ENCODE measurements at regions not wholly inside any gene's neighbourhood (a gene's known extent, or its start where the extent isn't known, plus 50 kb on each side); places are given as distances from the start of the nearest gene placed in this dataset.

GRCh38 chr5:2249442-2249841 is 366.7 kb upstream of the IRX4 start:
- no peaks in the 10 kb centered on the region for H3K9me3 ChIP-seq (replicated peaks; ENCODE audit: insufficient read depth, low read length)
- no peak overlapping the region for H2AFZ ChIP-seq (ENCODE audit: low read length)
- no peak overlapping the region for H3K27ac ChIP-seq (ENCODE audit: low read length)
- H3K4me3 ChIP-seq (ENCODE audit: low read length): no peak overlapping the region
- H3K9ac ChIP-seq (ENCODE audit: low read length): no peak overlapping the region
- no peaks in the 10 kb centered on the region for H4K20me1 ChIP-seq (ENCODE audit: insufficient read depth, low read length)
- no peaks in the 10 kb centered on the region for H3K9me2 ChIP-seq (replicated peaks; ENCODE audit: insufficient read depth, low read length)
- no peaks in the 10 kb centered on the region for H3K79me2 ChIP-seq (ENCODE audit: low read length)
- no peak for DNase-seq
- TF ChIP-seq EZH2 (optimal IDR thresholded peaks at IDR 0.05; ENCODE audit: low read depth, low read length) (no peak), CTCF (IDR thresholded peaks at IDR 0.05; ENCODE audit: low read length) (no peak), EZH2phosphoT487 (IDR thresholded peaks at IDR 0.05; ENCODE audit: low read length) (no peak)
- H3K4me1 ChIP-seq (ENCODE audit: low read length): no peaks in the 10 kb centered on the region
- no peaks in the 10 kb centered on the region for H3K36me3 ChIP-seq (replicated peaks; ENCODE audit: insufficient read depth, low read length)
- no peak overlapping the region for H3K4me2 ChIP-seq (ENCODE audit: low read depth, low read length)
- no peaks in the 10 kb centered on the region for H3K27me3 ChIP-seq (replicated peaks; ENCODE audit: insufficient read depth, low read length)
- no peaks in the 10 kb centered on the region for H3F3A ChIP-seq (ENCODE audit: insufficient read depth, low read length)

GRCh38 chr5:2249026-2249425 is 366.3 kb upstream of the IRX4 start:
- H3K4me3 ChIP-seq (ENCODE audit: low read length): no peak overlapping the region
- no peak overlapping the region for H3K4me2 ChIP-seq (ENCODE audit: low read depth, low read length)
- no peaks in the 10 kb centered on the region for H3K27me3 ChIP-seq (replicated peaks; ENCODE audit: insufficient read depth, low read length)
- H3K79me2 ChIP-seq (ENCODE audit: low read length): no peaks in the 10 kb centered on the region
- TF ChIP-seq EZH2 (optimal IDR thresholded peaks at IDR 0.05; ENCODE audit: low read depth, low read length) (no peak), CTCF (IDR thresholded peaks at IDR 0.05; ENCODE audit: low read length) (no peak), EZH2phosphoT487 (IDR thresholded peaks at IDR 0.05; ENCODE audit: low read length) (no peak)
- no peak overlapping the region for H3K9ac ChIP-seq (ENCODE audit: low read length)
- H3F3A ChIP-seq (ENCODE audit: insufficient read depth, low read length): no peaks in the 10 kb centered on the region
- no peak overlapping the region for H3K27ac ChIP-seq (ENCODE audit: low read length)
- H3K9me2 ChIP-seq (replicated peaks; ENCODE audit: insufficient read depth, low read length): no peaks in the 10 kb centered on the region
- no peaks in the 10 kb centered on the region for H3K36me3 ChIP-seq (replicated peaks; ENCODE audit: insufficient read depth, low read length)
- H3K4me1 ChIP-seq (ENCODE audit: low read length): no peaks in the 10 kb centered on the region
- no peaks in the 10 kb centered on the region for H3K9me3 ChIP-seq (replicated peaks; ENCODE audit: insufficient read depth, low read length)
- no peaks in the 10 kb centered on the region for H4K20me1 ChIP-seq (ENCODE audit: insufficient read depth, low read length)
- no peak overlapping the region for H2AFZ ChIP-seq (ENCODE audit: low read length)
- no peak for DNase-seq

- H3K4me3 ChIP-seq (ENCODE audit: low read length): no peak overlapping the region
- no peaks in the 10 kb centered on the region for H3F3A ChIP-seq (ENCODE audit: insufficient read depth, low read length)
- H3K4me2 ChIP-seq (ENCODE audit: low read depth, low read length): no peak overlapping the region
- no peak for DNase-seq
- no peaks in the 10 kb centered on the region for H3K9me2 ChIP-seq (replicated peaks; ENCODE audit: insufficient read depth, low read length)
- no peak overlapping the region for H2AFZ ChIP-seq (ENCODE audit: low read length)
- H3K9me3 ChIP-seq (replicated peaks; ENCODE audit: insufficient read depth, low read length): no peaks in the 10 kb centered on the region
- H3K27me3 ChIP-seq (replicated peaks; ENCODE audit: insufficient read depth, low read length): no peaks in the 10 kb centered on the region
- no peaks in the 10 kb centered on the region for H3K79me2 ChIP-seq (ENCODE audit: low read length)
- H3K9ac ChIP-seq (ENCODE audit: low read length): no peak overlapping the region
- H3K36me3 ChIP-seq (replicated peaks; ENCODE audit: insufficient read depth, low read length): no peaks in the 10 kb centered on the region
- no peak overlapping the region for H3K27ac ChIP-seq (ENCODE audit: low read length)
- no peaks in the 10 kb centered on the region for H3K4me1 ChIP-seq (ENCODE audit: low read length)
- H4K20me1 ChIP-seq (ENCODE audit: insufficient read depth, low read length): no peaks in the 10 kb centered on the region
- TF ChIP-seq EZH2phosphoT487 (IDR thresholded peaks at IDR 0.05; ENCODE audit: low read length) (no peak), CTCF (IDR thresholded peaks at IDR 0.05; ENCODE audit: low read length) (no peak), EZH2 (optimal IDR thresholded peaks at IDR 0.05; ENCODE audit: low read depth, low read length) (no peak)
Measured at GRCh38 chr5:2242539-2242938, 359.8 kb upstream of the IRX4 start.
